COR-L47 (cell line): ENCODE measurements at regions not wholly inside any gene's neighbourhood (a gene's known extent, or its start where the extent isn't known, plus 50 kb on each side); places are given as distances from the start of the nearest gene placed in this dataset.
A peak's percentile ranks its signal among the peaks of the same experiment; 100 is the strongest.

Experiments
- DNase-seq: peaks from one replicate; lab custom pipeline; 2025; lab: John Stamatoyannopoulos, UW

GRCh38 chr4:136528131-136528530 is 1004.2 kb downstream of the PCDH18 start:
- DNase-seq, result no peak

GRCh38 chr4:136526517-136526916 is 1005.8 kb downstream of the PCDH18 start:
- no peak for DNase-seq

- DNase-seq, result no peak
Measured at GRCh38 chr4:136524039-136524438, 1008.3 kb downstream of the PCDH18 start.

- DNase-seq, result no peak
Measured at GRCh38 chr4:136516371-136516770, 1015.9 kb downstream of the PCDH18 start.

GRCh38 chr4:136505020-136505419 is 1027.3 kb downstream of the PCDH18 start:
- DNase-seq, result peak; percentile 28

- no peak for DNase-seq
Measured at GRCh38 chr4:136495851-136496250, 1036.4 kb downstream of the PCDH18 start.

- DNase-seq, result no peak
Measured at GRCh38 chr4:136495076-136495475, 1037.2 kb downstream of the PCDH18 start.

GRCh38 chr4:136489101-136489500 is 1043.2 kb downstream of the PCDH18 start:
- no peak for DNase-seq

GRCh38 chr4:136484996-136485395 is 1047.3 kb downstream of the PCDH18 start:
- DNase-seq, result no peak

GRCh38 chr4:136476753-136477152 is 1055.5 kb downstream of the PCDH18 start:
- no peak for DNase-seq

GRCh38 chr4:136471051-136471450 is 1061.2 kb downstream of the PCDH18 start:
- no peak for DNase-seq

GRCh38 chr4:136465691-136466090 is 1066.6 kb downstream of the PCDH18 start:
- DNase-seq, result no peak

- DNase-seq, result no peak
Measured at GRCh38 chr4:136463941-136464340, 1068.4 kb downstream of the PCDH18 start.

GRCh38 chr4:136461533-136461932 is 1070.8 kb downstream of the PCDH18 start:
- no peak for DNase-seq

- no peak for DNase-seq
Measured at GRCh38 chr4:136458326-136458725, 1074.0 kb downstream of the PCDH18 start.

GRCh38 chr4:136457577-136457976 is 1074.7 kb downstream of the PCDH18 start:
- DNase-seq, result no peak

GRCh38 chr4:136457004-136457403 is 1075.3 kb downstream of the PCDH18 start:
- no peak for DNase-seq

- DNase-seq, result no peak
Measured at GRCh38 chr4:136443006-136443405, 1089.3 kb downstream of the PCDH18 start.

- DNase-seq, result no peak
Measured at GRCh38 chr4:136442447-136442846, 1089.8 kb downstream of the PCDH18 start.

GRCh38 chr4:136441629-136442282 is 1090.5 kb downstream of the PCDH18 start:
- DNase-seq, result no peak

GRCh38 chr4:136438645-136439044 is 1093.6 kb downstream of the PCDH18 start:
- DNase-seq, result no peak

- no peak for DNase-seq
Measured at GRCh38 chr4:136424052-136424451, 1108.2 kb downstream of the PCDH18 start.

GRCh38 chr4:136414981-136415380 is 1117.3 kb downstream of the PCDH18 start:
- DNase-seq, result no peak

- no peak for DNase-seq
Measured at GRCh38 chr4:136412708-136413107, 1119.6 kb downstream of the PCDH18 start.
